MV-4-11 (cell line): ENCODE measurements at regions not wholly inside any gene's neighbourhood (a gene's known extent, or its start where the extent isn't known, plus 50 kb on each side); places are given as distances from the start of the nearest gene placed in this dataset.
A peak's percentile ranks its signal among the peaks of the same experiment; 100 is the strongest.

Experiments
- DNase-seq: peaks from one replicate; lab custom pipeline; 2025; lab: John Stamatoyannopoulos, UW

GRCh38 chr6:117078624-117079023, 186.7 kb upstream of the VGLL2 start:
- DNase-seq: no peak

- DNase-seq: no peak
Observed at GRCh38 chr6:117079951-117080350, 185.4 kb upstream of the VGLL2 start.

- no peak for DNase-seq
Observed at GRCh38 chr6:117089604-117090003, 175.8 kb upstream of the VGLL2 start.

- no peak for DNase-seq
Observed at GRCh38 chr6:117110146-117110545, 155.2 kb upstream of the VGLL2 start.

GRCh38 chr6:117110737-117111136, 154.6 kb upstream of the VGLL2 start:
- DNase-seq: no peak

- DNase-seq: no peak
Observed at GRCh38 chr6:117117652-117118051, 147.7 kb upstream of the VGLL2 start.

- DNase-seq: peak; percentile 95
Observed at GRCh38 chr6:117118490-117118889, 146.9 kb upstream of the VGLL2 start.

GRCh38 chr6:117126213-117126612, 139.1 kb upstream of the VGLL2 start:
- DNase-seq: no peak

GRCh38 chr6:117128052-117128451, 137.3 kb upstream of the VGLL2 start:
- no peak for DNase-seq

- DNase-seq: peak; percentile 13
Observed at GRCh38 chr6:117130125-117130524, 135.2 kb upstream of the VGLL2 start.

GRCh38 chr6:117136702-117137101, 128.7 kb upstream of the VGLL2 start:
- DNase-seq: no peak

GRCh38 chr6:117137711-117138110, 127.6 kb upstream of the VGLL2 start:
- no peak for DNase-seq

- no peak for DNase-seq
Observed at GRCh38 chr6:117138425-117138824, 126.9 kb upstream of the VGLL2 start.

GRCh38 chr6:117138920-117139319, 126.4 kb upstream of the VGLL2 start:
- no peak for DNase-seq

GRCh38 chr6:117142142-117142541, 123.2 kb upstream of the VGLL2 start:
- no peak for DNase-seq

- no peak for DNase-seq
Observed at GRCh38 chr6:117142995-117143394, 122.4 kb upstream of the VGLL2 start.

GRCh38 chr6:117143647-117144046, 121.7 kb upstream of the VGLL2 start:
- peak; percentile 83 for DNase-seq

GRCh38 chr6:117145940-117146339, 119.4 kb upstream of the VGLL2 start:
- no peak for DNase-seq

GRCh38 chr6:117149324-117149723, 116.0 kb upstream of the VGLL2 start:
- DNase-seq: no peak

GRCh38 chr6:117156741-117157140, 108.6 kb upstream of the VGLL2 start:
- DNase-seq: no peak

GRCh38 chr6:117157448-117157847, 107.9 kb upstream of the VGLL2 start:
- DNase-seq: no peak

GRCh38 chr6:117165911-117166499, 99.4 kb upstream of the VGLL2 start:
- DNase-seq: peak; percentile 72

GRCh38 chr6:117167520-117168271, 97.7 kb upstream of the VGLL2 start:
- DNase-seq: peak; percentile 88
